K562 (cell line): ENCODE measurements at regions not wholly inside any gene's neighbourhood (a gene's known extent, or its start where the extent isn't known, plus 50 kb on each side); places are given as distances from the start of the nearest gene placed in this dataset.

Experiments
- ATAC-seq: fragments of 200-7000 bp; cut with Tn5 transposase; 3 replicates; pipeline ENCODE4 v1.9.1; 2020; ENCODE audit warnings: moderate library complexity
- BruUV-seq: library from RNA; stranded (reverse); fragments of 400-500 nt; replicated peaks from 2 replicates; lab custom pipeline; 2021; lab: Mats Ljungman, UMichigan
- CTCF ChIA-PET: fragments of 300-600 bp; formaldehyde crosslinking; extraction: SDS; loops from one replicate; lab custom pipeline; 2021; ENCODE audit warnings: low intra/inter-chr PET ratio; lab: Yijun Ruan, JAX
- POLR2A ChIA-PET: fragments of 300-600, 350-650 bp; sonication (Branson Sonifier 250); formaldehyde crosslinking; extraction: SDS; loops from one replicate; lab custom pipeline; 2021; ENCODE audit warnings: antibody characterized with exemption, inconsistent platforms; lab: Yijun Ruan, JAX
- DNase-seq, 4 experiments: peaks; one replicate each; pipeline versions ENCODE4 v3.0.0 to v3.0.0-alpha.2; 2011 to 2018; ENCODE audit warnings: low spot score in 3 of 4, mixed read lengths in 3 of 4; ENCODE audit errors: extremely low read depth in 1 of 4
- FAIRE-seq: peaks from 2 replicates; lab custom pipeline; 2011; peaks lifted over from hg19 to GRCh38; lab: Jason Lieb, UNC
- H2AFZ ChIP-seq: 2 replicates; pipeline ENCODE4 v1.6.0; 2011; ENCODE audit warnings: low read depth, low read length, control low read depth, inconsistent platforms
- H3K27ac ChIP-seq: fragments of 200-600 bp; 3 replicates; pipeline ENCODE4 v1.8.0; 2011; ENCODE audit warnings: low read depth, mild to moderate bottlenecking, control low read depth, inconsistent platforms, low read length, moderate library complexity, mixed read lengths; ENCODE audit errors: extremely low read depth
- H3K27me3 ChIP-seq, 2 experiments: fragments of 300-600 bp in 1 of 2; 2 replicates in 1 of 2; 3 replicates in 1 of 2; pipeline versions ENCODE4 v1.6.0 to v1.8.0; 2011; ENCODE audit warnings: inconsistent platforms in 2 of 2, low read length in 2 of 2, mild to moderate bottlenecking in 1 of 2, mixed read lengths in 1 of 2, moderate library complexity in 1 of 2; ENCODE audit not compliant: control insufficient read depth in 2 of 2, insufficient read depth in 2 of 2
- H3K36me3 ChIP-seq: fragments of 300-600 bp; 3 replicates; pipeline ENCODE4 v1.8.0; 2011; ENCODE audit warnings: mild to moderate bottlenecking, low read length, inconsistent platforms; ENCODE audit not compliant: control insufficient read depth, insufficient read depth
- H3K4me1 ChIP-seq, 2 experiments: fragments of 200-600 bp in 1 of 2; replicated peaks in 1 of 2; 2 replicates in 1 of 2; 3 replicates in 1 of 2; pipeline versions ENCODE4 v1.5.1 to v1.8.0; 2011; ENCODE audit warnings: inconsistent platforms in 2 of 2, low read length in 2 of 2, mild to moderate bottlenecking in 1 of 2, mixed read lengths in 1 of 2, moderate library complexity in 1 of 2; ENCODE audit not compliant: control insufficient read depth in 2 of 2, insufficient read depth in 2 of 2
- H3K4me2 ChIP-seq: 2 replicates; pipeline ENCODE4 v1.6.1; 2011; ENCODE audit warnings: low read length, control low read depth, inconsistent platforms, mixed read lengths; ENCODE audit not compliant: insufficient read depth
- H3K4me3 ChIP-seq: fragments of 200-600 bp; sonication (generic), shearing (Covaris generic); 2 replicates; pipeline ENCODE4 v1.5.1; 2016; ENCODE audit warnings: control low read depth, inconsistent platforms
- H3K79me2 ChIP-seq: fragments of 200-600 bp; 3 replicates; pipeline ENCODE4 v1.8.0; 2011; ENCODE audit warnings: low read length, inconsistent platforms; ENCODE audit not compliant: control insufficient read depth, insufficient read depth
- H3K9ac ChIP-seq, 2 experiments: 2 replicates each; pipeline versions ENCODE4 v1.6.0 to v1.6.1; 2011; ENCODE audit warnings: low read depth in 2 of 2, low read length in 2 of 2, control low read depth in 1 of 2, inconsistent platforms in 1 of 2, mild to moderate bottlenecking in 1 of 2, mixed read lengths in 1 of 2; ENCODE audit not compliant: insufficient read depth in 1 of 2
- H3K9me1 ChIP-seq: one replicate; pipeline ENCODE4 v1.6.0; 2011; ENCODE audit warnings: inconsistent platforms, mild to moderate bottlenecking, low read length, moderate library complexity; ENCODE audit not compliant: control insufficient read depth, insufficient read depth
- H3K9me3 ChIP-seq: replicated peaks from 2 replicates; pipeline ENCODE4 v1.5.1; 2011; ENCODE audit warnings: low read depth, low read length, inconsistent platforms; ENCODE audit not compliant: control insufficient read depth, insufficient read depth
- H4K20me1 ChIP-seq: replicated peaks from 2 replicates; pipeline ENCODE4 v1.6.1; 2011; ENCODE audit warnings: low read length, inconsistent platforms, mixed read lengths; ENCODE audit not compliant: control insufficient read depth, insufficient read depth
- ASH1L ChIP-seq: fragments of 450-650 bp; IDR thresholded peaks from 2 replicates; pipeline ENCODE4 v1.6.1; 2018; ENCODE audit warnings: borderline replicate concordance, mild to moderate bottlenecking, low read depth; ENCODE audit not compliant: partially characterized antibody
- HMG20A ChIP-seq: fragments of 450-650 bp; formaldehyde crosslinking; conservative IDR thresholded peaks from 2 replicates; pipeline ENCODE4 v1.4.0; 2020; ENCODE audit warnings: mild to moderate bottlenecking, mixed read lengths
- KAT2B ChIP-seq: IDR thresholded peaks from one replicate; pipeline ENCODE4 v1.6.1; 2012; ENCODE audit warnings: low read depth, mild to moderate bottlenecking, control low read depth, inconsistent platforms, low read length, moderate library complexity
- KLF1 ChIP-seq: fragments of 450-650 bp; IDR thresholded peaks from 2 replicates; pipeline ENCODE4 v1.6.1; 2016; ENCODE audit warnings: missing genetic modification characterization, missing compliant biosample characterization
- MTF1 ChIP-seq: fragments of 250-450 bp; sonication (Bioruptor Pico); IDR thresholded peaks from 2 replicates; pipeline ENCODE4 v1.9.0; 2021; ENCODE audit warnings: moderate library complexity, mild to moderate bottlenecking, inconsistent platforms, borderline replicate concordance
- NFIX ChIP-seq: fragments of 250-450 bp; sonication (Bioruptor Pico); IDR thresholded peaks from 2 replicates; pipeline ENCODE4 v1.4.0; 2020; ENCODE audit warnings: low read depth, mild to moderate bottlenecking, moderate library complexity
- TCF3 ChIP-seq: sonication (generic); formaldehyde crosslinking; IDR thresholded peaks from 2 replicates; pipeline ENCODE4 v1.4.0; 2020; ENCODE audit warnings: mild to moderate bottlenecking, missing genetic modification reagents
- WGBS: fragments of 100-300 bp; shearing (Covaris generic); methylation state at CpG from one replicate; pipeline ENCODE4 v1.1.6; 2016; ENCODE audit warnings: low coverage, mixed read lengths; ENCODE audit not compliant: insufficient coverage; ENCODE audit errors: missing lambda C conversion rate; 5-methylcytosine and 5-hydroxymethylcytosine counted together
- in situ Hi-C: fragments of 300-500 bp; cut with MboI; formaldehyde crosslinking; loops from 4 replicates; pipeline ENCODE4 v1.15.0; 2018; ENCODE audit warnings: inconsistent platforms, mixed read lengths
- intact Hi-C: fragments of 100-400 bp; cut with micrococcal nuclease; formaldehyde crosslinking; loops from 2 replicates; pipeline ENCODE4 v1.14.2; 2022

GRCh38 chr1:187390215-187390818 lies 561.6 kb downstream of the PLA2G4A start:
- ATAC-seq, result no peak
- no peak for FAIRE-seq
- in situ Hi-C loops, result no loop called here

GRCh38 chr1:187396226-187396625 lies 567.5 kb downstream of the PLA2G4A start:
- no peaks in the 10 kb centered on the region for H3K27me3 ChIP-seq
- DNase-seq, result no peak
- no peaks in the 10 kb centered on the region for H3K79me2 ChIP-seq
- no peaks in the 10 kb centered on the region for H4K20me1 ChIP-seq
- H3K9me1 ChIP-seq, result no peaks in the 10 kb centered on the region
- no peaks in the 10 kb centered on the region for H3K9me3 ChIP-seq
- H3K4me3 ChIP-seq, result no peak overlapping the region
- in situ Hi-C loops, result no loop called here
- no peak for ATAC-seq
- no peak for FAIRE-seq
- no peaks in the 10 kb centered on the region for H3K36me3 ChIP-seq
- BruUV-seq, result no TSS peak
- POLR2A ChIA-PET, result no interaction called here
- no peak overlapping the region for H2AFZ ChIP-seq
- no peak overlapping the region for H3K9ac ChIP-seq
- no peak overlapping the region for H3K4me2 ChIP-seq
- H3K4me1 ChIP-seq, result no peaks in the 10 kb centered on the region
- no peak overlapping the region for H3K27ac ChIP-seq
- peak; percentile 37 for TF ChIP-seq TCF3
- no peak for TF ChIP-seq KAT2B
- no peak for TF ChIP-seq ASH1L
- TF ChIP-seq HMG20A (CRISPR knock-in tag), result no peak
- no peak for TF ChIP-seq KLF1 (tag)
- TF ChIP-seq NFIX (CRISPR knock-in tag), result no peak
- TF ChIP-seq, all 486 proteins: peak for 1
- intact Hi-C loops, result no loop called here
- CTCF ChIA-PET, result no interaction called here

More at GRCh38 chr1:187390215-187390818, 561.6 kb downstream of the PLA2G4A start:
- Histone ChIP-seq H3K79me2 (no peaks in the 10 kb centered on the region), H3K9me1 (no peaks in the 10 kb centered on the region), H3K9ac (no peak overlapping the region), H3K4me2 (no peak overlapping the region), H3K9me3 (no peaks in the 10 kb centered on the region; the same call in 1 of the 2 replicates), H2AFZ (no peak overlapping the region), H3K27me3 (no peaks in the 10 kb centered on the region), H4K20me1 (no peaks in the 10 kb centered on the region), H3K4me1 (no peaks in the 10 kb centered on the region), H3K36me3 (no peaks in the 10 kb centered on the region), H3K4me3 (no peak overlapping the region), H3K27ac (no peak overlapping the region)
- DNase-seq, result no peak
- 0% methylated on average over 3 of the region's 3 CpGs for WGBS
- ChIA-PET CTCF (no interaction called here), POLR2A (no interaction called here)
- intact Hi-C loops, result no loop called here
- TF ChIP-seq MTF1 (CRISPR knock-in tag), result no peak
- no TSS peak for BruUV-seq
